HG03097 (cell line): ENCODE measurements at regions not wholly inside any gene's neighbourhood (a gene's known extent, or its start where the extent isn't known, plus 50 kb on each side); places are given as distances from the start of the nearest gene placed in this dataset.

Source experiments
- ATAC-seq: cut with Tn5 transposase; IDR thresholded peaks from one replicate; pipeline ENCODE4 v1.9.1; 2021; ENCODE audit not compliant: unreplicated experiment, low FRiP score

DNA sequence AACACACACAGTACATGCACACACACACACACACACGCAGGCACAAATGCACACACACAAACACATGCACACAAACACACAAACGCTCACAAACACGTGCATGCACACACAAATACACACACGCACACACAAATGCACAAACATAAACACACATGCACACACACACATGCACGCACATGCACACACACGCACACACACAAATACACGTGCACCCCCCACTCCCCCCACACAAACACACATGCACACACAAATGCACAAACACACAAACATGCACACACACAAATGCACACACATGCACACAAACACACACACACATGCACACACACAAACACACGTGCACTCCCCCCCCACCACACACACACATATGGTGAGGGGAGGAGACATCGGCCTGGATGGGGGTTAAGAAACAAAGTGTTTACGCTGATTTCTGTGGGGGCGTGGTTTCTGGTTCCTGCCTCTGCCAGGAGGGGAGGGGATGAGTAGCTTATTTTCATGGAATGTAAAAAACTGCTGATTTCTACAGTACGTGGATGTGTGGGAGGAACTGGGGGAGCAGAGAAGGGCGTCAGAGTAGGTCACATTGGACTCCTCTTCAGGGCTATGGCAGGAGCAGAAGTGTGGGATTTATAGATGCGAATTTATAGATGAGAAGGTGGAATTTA, 607.2 kb downstream of the QKI start:
- ATAC-seq, result no peak

DNA sequence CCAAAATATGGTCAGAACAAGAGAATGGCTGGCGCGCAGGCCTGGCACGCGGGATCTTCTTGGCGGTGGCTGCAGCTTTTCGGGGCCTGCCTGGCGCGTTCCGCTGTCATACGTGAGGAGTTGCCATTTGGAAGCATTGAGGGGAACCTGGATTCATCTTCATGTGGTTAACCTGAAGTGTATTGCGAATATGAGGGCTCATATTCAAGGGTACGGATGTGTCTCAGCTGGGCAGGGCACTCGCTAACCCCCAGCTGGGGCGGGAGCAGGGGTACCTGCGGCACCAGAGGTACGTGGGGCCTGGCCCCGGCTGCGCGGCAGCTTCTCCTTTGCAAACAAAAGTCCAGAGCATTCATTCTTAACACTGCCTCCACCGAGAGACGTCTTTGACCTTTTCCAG, 605.6 kb downstream of the QKI start:
- no peak for ATAC-seq

DNA sequence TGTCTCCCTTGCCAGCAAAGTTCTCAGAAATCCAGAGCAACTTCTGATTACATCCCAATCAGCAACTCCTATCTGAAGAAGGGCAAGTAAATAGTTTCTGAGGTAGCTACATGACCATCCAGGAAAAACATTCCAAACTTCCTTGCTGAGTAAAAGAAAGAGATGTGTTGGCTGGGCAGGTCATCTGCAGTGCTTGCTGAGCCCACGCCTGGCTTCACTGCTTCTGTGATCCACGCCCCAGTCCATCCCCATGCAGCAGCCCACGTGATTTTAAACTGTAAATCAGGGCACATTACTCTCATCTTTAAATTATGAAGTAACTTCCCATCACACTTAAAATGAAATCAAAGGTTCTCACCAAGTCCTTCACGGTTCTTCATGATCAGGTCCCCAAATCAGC, 603.6 kb downstream of the QKI start:
- no peak for ATAC-seq

DNA sequence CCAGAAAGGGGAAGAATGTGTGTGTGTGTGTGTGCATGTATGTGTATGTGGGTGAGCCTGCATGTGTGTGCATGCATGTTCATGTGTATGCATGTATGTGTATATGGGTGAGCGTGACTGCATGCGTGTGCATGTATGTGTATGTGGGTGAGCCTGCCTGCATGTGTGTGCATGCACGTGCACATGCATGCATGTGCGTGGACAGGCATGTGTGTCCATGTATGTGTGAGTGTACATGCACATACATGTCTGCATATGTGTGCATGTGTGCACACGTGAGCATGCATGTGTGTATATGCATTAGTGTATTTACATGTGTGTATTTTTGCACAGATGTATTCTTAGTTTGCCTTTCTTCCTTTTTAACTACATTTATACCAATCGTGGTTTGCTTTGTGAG, 601.5 kb downstream of the QKI start:
- ATAC-seq, result no peak

DNA sequence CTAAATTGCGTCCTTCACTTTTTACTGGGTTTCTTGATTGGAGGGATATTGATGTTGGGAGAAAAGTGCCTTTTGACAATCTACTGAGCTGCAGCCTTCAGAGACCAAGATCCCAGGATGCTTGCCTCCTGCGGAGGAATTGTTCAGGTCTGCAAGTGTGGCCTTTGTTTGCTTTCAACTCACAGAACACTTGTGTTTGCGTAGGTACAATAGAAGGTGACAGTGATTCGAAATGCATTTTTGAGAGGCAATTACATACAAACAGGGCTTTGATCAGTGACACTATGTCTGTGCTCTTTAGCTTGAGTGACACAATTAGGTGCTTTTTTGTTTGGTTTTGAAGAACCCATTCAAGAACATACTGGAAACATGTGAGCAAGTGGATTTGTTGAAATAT, 600.6 kb downstream of the QKI start:
- no peak for ATAC-seq

DNA sequence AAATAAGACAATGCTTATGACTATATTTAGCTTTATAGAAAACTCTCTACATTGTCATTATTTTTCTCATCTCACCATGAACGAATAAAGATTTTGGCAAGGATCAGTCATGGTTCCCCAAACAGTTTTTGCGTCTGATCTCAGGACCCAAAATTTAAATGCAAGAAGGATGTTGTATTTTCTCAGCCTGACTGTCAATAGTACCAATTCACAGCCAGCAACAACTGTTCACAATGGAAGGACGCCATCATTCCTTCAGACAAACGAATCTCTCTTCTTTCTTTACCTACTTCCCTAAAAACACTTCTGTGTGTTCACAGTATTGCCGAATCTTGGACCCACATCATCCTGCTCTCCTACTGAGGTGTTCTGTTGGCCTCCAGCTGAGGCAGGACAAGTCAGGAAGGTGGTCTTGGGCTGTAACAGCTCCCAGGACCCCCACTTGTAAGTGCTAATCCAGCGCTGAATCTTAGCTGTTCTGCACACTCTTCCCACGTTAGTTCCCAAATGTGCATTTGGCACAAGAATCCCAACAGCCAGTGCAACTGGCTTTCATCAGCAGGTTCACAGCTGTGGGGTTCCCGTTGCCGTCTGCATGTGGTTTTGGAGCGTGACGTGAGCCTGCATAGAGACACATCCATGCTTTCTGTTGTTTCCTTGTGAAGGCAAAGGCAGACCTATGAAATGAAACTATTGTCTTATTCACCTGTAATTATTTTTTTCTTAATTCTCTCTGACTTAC, 600.0 kb downstream of the QKI start:
- ATAC-seq, result no peak

DNA sequence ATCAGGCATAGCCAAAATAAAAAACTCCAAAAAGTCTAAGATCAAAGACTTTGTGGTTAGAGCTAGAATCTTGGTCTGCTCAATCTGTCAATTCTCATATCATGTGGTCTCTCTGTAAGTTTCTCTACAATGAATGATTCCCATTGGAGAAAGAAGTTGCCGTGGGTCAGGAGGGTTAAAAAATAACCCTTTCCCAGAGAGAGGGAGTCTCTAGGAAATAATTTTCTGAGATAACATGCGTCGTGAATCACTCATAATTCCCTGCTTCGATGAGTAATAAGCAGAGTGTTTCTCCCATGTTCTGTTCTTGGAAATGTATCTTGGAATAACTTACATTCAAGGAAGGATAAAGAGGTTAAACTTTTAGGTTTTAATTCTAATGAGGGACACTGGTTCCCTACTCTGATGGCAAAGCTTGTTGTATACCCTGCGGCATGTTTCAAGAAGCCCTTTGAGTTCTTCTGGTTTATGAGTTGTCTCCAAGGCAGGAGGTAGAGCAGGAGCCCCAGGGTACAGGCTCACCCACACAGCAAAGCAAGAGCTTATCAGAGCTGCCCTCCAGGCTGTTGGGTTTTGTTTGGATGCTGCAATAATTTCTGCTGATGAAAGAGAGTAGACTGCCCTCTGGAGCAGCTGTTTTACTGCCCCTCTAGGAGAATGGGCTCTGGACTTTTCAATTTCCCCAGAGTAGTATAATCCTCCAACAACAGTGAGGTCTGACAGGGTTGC, 599.1 kb downstream of the QKI start:
- ATAC-seq, result no peak

DNA sequence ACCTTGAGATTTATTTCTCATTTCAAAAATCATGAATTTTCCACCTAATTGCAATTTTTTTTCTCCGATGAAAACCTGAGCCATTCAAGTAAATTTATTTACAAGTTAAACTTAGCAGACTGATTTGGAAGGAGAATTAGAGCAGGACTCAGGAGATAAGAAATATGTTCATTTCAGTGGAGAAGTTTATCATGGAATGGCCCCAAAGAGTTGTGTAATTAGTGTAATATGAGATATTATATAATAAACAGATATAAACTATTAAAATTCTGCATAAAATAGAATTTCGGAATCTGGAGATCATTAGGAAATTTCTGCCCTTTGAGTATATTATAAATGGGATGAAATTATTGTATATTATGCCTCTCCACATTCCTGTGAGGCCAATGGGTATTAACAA, 596.8 kb downstream of the QKI start:
- no peak for ATAC-seq

DNA sequence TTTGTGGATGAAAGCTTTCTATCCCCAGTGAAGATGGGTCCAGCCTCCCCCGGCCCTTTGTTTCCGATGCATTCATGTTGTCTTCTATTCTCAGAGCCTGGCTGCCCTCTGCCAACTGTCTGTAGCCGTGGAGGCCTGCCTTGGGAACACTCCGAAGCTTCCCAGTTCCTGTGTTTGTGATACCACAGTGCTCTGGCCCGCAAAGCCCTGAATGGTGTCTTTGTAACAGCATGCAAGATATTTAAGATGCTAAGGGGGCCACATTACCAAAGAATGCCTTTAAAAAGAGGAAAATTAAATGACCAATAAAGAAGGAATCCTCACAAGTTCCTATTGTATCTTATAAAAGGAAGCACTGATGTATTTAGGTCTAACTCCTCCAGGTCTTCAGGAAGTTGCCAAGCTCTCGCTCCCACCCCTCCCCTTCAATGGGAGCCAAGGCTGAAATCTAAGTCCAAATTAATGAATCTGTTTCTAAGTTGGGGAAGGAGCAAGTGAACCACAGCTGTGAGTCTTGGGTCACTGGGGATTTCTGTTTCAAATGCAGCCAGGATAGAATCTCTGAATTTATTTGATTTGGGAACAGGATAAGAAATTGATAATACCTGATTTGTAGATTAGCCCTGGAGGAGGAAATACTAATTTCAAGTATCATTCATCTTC, 596.1 kb downstream of the QKI start:
- no peak for ATAC-seq

DNA sequence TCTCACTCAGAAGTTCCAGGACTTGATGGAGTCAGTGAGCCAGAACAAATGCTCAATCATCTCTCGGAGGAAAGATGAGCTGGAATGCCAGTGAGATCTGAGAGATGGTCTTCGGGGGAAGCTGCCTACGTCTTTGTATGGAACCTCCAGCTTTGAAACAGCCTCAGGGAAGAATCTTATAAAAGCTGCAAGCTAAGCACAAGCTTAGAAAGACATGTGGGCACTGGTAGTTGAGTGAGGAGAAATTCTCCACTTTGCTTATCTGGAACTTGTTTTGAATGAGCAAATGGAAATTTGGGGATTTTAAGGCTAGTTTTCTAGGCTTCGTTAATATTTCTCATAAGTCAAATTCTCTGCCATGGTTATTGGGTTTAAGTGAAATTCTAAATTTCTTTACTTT, 594.4 kb downstream of the QKI start:
- ATAC-seq, result no peak

DNA sequence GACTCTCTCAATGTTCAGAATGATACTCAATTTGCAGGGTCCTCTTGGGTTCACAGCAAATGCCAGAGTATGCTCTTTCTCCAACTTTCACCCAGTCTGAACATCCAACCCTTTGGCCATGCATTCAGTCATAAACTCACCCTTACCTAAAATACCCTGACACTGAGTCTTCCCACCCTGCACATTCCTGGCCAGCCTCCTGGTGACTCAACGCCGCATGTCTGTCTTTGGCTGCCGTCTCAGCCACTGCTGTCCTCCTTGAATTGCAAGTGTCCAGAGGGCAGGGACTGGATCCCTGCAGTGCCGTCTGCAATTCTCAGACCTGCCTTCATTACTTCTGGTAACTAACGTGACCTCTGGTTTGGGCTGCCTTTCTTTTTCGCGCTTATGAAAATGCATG, 593.4 kb downstream of the QKI start:
- ATAC-seq, result no peak

DNA sequence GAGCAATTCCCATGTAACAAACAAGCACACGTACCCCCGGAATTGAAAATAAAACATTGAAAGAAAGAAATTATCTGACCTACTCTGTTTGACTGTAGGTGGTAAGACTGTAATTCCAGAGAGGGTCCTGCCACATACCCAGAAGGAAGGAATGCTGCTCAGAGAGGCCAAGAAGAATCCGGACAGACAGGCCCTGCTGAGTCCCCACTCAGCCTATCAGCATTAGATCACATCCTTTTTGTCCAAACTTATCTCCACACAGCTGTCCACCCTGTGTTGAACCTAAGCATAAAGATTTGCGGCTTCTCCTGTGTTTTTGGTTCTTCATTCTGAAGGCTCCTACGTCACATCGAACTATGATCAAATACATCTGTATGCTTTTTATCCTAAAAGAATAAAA, 591.9 kb downstream of the QKI start:
- ATAC-seq, result no peak

DNA sequence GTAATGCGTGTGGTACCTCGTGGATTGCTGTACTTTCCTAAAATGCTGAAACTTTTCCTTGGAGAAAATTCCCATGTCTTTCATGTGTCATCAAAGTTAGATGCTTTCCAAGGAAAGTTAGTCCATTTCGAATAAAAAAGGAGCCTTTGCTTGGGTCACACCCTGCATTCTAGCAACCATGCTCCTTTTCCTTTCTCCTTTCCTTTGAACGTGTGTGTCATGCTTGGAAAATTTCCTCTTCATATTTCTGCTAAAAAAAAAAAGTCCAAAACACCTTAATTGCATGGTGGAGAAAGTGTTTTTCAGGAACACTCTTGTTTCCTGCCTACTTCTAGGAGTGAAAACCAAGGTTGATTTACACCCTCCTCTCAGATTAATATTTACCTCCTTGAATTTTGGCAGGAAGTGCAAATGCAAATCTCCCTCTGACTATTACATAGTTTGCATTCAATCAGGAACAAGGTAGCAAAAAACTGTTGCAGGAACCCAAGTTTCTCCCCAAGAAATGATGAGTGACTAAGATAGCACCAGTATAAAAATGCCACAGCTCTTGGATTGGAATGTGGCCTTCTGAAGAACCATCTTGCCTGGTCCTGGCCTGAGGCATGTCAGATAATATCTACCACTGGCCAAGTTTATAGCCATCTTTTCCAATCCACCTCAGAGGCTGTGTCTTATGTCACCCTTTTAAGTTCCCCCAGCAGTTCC, 590.6 kb downstream of the QKI start:
- no peak for ATAC-seq

DNA sequence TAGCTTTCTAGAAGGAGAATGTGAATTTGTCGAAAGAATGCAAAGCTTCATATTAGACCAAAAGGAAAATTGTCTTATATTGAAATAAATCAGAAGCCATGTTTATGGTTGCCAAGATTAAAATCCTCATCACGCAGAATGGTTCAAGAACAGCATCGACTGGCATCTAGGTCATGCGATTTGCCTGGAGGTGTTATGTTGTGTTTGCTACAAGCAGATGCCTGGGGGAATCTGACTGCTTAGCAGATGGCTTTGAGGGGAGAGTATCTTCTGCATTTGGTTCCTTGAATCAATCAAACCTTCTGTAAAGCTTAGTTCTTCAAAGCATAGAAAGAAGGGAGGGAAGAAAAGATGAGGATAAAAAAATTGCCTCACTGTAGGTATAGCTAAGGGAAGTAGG, 585.8 kb downstream of the QKI start:
- no peak for ATAC-seq

DNA sequence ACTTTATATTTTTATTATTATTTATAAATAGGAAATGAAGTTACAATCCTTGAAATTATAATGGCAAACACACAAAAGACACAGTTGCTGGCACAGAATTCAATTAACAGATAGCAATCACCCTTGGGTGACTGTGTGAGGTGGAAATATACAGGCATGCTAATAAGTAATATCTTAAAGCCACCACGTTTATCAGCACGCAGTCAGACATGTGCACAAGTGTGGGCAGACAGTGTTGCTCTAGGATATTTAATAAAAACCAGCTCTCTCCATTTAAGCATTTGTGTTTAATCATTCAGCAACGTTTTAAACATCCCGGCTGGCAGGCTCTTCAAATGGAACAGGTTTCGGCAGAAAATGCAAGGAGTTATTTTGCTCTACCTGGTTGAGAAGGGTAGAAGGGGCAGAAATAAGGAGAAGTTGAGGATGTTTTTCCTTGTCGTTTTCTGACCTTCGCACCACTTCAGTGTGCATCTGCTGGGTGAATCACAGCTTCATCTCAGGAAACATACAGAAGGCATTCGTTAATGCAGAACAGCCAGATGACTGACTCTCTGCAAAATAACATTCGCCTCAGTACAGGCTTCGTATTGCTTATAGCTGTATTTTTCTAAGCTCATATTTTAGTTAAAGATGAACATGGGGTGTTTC, 585.1 kb downstream of the QKI start:
- ATAC-seq, result no peak

DNA sequence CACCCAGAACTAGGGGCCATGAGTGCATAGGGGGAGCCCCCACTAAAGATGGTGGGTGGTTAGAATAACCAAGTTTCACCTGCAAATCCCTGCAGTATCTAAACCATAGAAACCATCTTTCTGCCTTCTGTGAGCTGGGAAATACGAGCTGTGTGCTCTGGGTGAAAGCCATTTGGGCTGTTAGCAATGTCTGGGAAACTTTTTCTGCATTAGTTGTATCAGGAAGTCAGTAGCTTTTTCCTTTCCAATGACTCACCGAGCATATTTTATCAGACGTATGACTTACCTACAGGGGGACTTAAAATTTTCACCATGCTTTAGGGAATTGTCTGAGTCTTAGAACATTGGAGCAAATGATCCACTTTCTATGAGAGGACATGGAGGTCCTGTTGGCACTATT, 584.0 kb downstream of the QKI start:
- no peak for ATAC-seq

DNA sequence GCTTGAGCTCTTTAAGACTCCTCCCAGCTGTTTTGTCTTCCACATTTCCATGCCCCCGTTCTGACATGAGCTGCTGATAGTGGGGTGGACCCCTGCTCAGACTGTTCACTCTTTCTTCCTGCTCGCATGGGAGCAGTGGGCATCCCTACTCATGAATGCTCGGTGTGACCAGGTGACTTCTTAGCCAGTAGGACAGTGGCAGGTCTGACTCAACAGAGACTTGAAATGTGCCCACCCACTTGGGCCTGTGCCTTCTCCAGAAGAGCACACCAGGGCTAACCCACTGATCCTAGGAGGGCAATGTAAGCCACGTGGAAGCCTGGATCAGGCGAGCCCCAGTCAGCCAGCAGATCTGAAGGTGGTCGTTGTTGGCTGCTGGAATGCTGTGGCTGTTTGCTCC, 582.0 kb downstream of the QKI start:
- no peak for ATAC-seq

DNA sequence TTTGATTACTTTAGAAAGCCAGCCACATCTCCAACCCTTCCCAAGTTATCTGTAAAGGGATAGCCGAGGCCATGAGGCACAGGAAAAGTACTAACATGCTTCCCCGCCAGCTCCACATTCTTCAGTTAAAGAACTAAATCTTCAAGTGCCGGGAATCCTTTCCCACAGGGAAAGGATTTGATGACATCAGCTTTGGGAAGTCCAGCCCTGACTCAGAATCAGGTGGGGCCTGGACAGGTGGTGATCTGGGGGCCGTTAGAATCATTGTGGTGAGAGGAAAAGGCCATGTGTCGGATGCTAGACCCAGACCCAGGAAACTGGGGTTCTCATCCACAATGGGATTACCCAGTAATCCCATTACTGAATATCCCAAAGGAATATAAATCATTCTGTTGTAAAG, 580.0 kb downstream of the QKI start:
- ATAC-seq, result no peak

DNA sequence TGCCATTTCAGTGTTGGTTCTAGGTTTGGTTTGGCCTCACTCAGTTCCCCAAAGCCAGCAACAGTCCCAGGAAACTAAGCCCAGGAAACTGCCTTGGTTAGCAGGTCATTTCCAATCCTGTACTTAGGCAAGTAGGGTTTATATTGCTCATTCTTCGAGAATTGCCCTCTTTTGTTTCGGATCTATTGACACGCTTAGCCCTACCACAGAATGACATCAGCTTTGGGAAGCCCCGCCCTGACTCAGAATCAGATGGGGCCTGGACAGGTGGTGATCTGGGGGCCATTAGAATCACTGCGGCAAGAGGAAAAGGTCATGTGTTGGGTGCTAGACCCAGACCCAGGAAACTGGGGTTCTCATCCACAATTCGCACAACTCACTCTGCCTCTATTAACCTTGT, 578.2 kb downstream of the QKI start:
- no peak for ATAC-seq

DNA sequence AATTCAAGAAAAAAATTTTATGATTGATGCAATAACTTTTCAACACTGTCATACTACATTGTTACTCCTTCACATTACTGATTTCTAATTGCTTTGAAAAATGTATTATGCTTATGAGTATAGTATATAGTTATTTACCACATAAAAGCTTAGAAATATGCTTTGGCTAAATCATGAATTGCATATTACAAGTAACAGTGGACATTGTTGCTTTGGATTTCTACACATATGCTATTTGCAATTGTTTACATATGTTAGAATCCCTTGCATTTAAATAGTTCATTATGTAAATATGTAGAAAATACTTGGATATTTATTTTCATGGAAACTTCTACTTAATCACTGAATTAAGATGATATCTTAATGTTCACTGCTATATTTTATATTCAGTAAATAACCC, 577.5 kb downstream of the QKI start:
- no peak for ATAC-seq
